Loucy (cell line): ENCODE measurements at regions not wholly inside any gene's neighbourhood (a gene's known extent, or its start where the extent isn't known, plus 50 kb on each side); places are given as distances from the start of the nearest gene placed in this dataset.

Source experiments
- EZH2phosphoT487 ChIP-seq: fragments of 200-600 bp; IDR thresholded peaks from 2 replicates; pipeline ENCODE4 v1.6.1; 2018; ENCODE audit warnings: antibody characterized with exemption, mild to moderate bottlenecking, moderate library complexity, borderline replicate concordance
- TF ChIP-seq, protein P1 (sequence below): fragments of 200-600 bp; sonication (generic); conservative IDR thresholded peaks from 2 replicates; pipeline ENCODE4 v1.5.1; 2014; ENCODE audit warnings: mild to moderate bottlenecking, antibody characterized with exemption, low read length

DNA sequence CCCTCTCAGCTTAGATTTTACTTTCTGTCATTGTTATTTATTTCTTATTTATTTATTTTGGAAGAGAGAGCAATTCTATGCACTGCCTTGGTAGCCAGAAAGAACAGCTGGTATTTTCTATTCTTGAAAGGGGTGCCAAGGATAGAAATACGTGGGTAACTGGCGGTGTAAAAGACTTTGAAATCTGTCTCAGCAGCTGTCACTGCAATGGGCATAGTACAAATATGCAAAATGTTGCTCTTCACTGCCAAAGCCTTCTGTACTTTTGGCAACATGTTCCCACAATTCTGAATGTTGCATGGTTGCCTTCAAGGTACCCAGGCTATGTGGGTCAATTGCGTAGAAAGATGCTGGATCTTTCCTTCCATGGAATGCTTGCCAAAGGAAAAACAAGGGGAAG lies 230.2 kb upstream of the EDIL3 start:
- TF ChIP-seq, protein P1, sequence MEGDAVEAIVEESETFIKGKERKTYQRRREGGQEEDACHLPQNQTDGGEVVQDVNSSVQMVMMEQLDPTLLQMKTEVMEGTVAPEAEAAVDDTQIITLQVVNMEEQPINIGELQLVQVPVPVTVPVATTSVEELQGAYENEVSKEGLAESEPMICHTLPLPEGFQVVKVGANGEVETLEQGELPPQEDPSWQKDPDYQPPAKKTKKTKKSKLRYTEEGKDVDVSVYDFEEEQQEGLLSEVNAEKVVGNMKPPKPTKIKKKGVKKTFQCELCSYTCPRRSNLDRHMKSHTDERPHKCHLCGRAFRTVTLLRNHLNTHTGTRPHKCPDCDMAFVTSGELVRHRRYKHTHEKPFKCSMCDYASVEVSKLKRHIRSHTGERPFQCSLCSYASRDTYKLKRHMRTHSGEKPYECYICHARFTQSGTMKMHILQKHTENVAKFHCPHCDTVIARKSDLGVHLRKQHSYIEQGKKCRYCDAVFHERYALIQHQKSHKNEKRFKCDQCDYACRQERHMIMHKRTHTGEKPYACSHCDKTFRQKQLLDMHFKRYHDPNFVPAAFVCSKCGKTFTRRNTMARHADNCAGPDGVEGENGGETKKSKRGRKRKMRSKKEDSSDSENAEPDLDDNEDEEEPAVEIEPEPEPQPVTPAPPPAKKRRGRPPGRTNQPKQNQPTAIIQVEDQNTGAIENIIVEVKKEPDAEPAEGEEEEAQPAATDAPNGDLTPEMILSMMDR = no peak
- no peak for TF ChIP-seq EZH2phosphoT487
